ENCODE measurements at regions not wholly inside any gene's neighbourhood (a gene's known extent, or its start where the extent isn't known, plus 50 kb on each side); places are given as distances from the start of the nearest gene placed in this dataset.

- H3K79me2 ChIP-seq (ENCODE audit: insufficient read depth, low read length) = no peaks in the 10 kb centered on the region
- no peak overlapping the region for H3K4me2 ChIP-seq (ENCODE audit: insufficient read depth, low read length)
- DNase-seq (ENCODE audit: insufficient read length, low spot score, missing footprints) = no peak
- H3K36me3 ChIP-seq (ENCODE audit: insufficient read depth, low read length) = no peaks in the 10 kb centered on the region
- TF ChIP-seq CTCF (IDR thresholded peaks at IDR 0.05; ENCODE audit: extremely low read depth, low read depth, low read length) = no peak
- no peaks in the 10 kb centered on the region for H3K9me3 ChIP-seq (ENCODE audit: low read depth, low read length)
- no peak overlapping the region for H2AFZ ChIP-seq (ENCODE audit: low read length)
- no peak overlapping the region for H3K27ac ChIP-seq (ENCODE audit: low read depth, low read length)
- no peaks in the 10 kb centered on the region for H3K4me1 ChIP-seq (ENCODE audit: insufficient read depth, low read length)
- no peaks in the 10 kb centered on the region for H3K27me3 ChIP-seq (ENCODE audit: insufficient read depth, low read length)
- no peak overlapping the region for H3K4me3 ChIP-seq (ENCODE audit: insufficient read depth, low read length)
- no peaks in the 10 kb centered on the region for H4K20me1 ChIP-seq (ENCODE audit: insufficient read depth, low read length)
Observed at GRCh38 chr20:41978246-41978790, 360.1 kb upstream of the CHD6 start.

- Histone ChIP-seq H3K4me3 (ENCODE audit: insufficient read depth, low read length) (no peak overlapping the region), H3K9me3 (ENCODE audit: low read depth, low read length) (no peaks in the 10 kb centered on the region), H2AFZ (ENCODE audit: low read length) (no peak overlapping the region), H3K79me2 (ENCODE audit: insufficient read depth, low read length) (no peaks in the 10 kb centered on the region), H3K27ac (ENCODE audit: low read depth, low read length) (no peak overlapping the region), H3K4me1 (ENCODE audit: insufficient read depth, low read length) (no peaks in the 10 kb centered on the region), H3K36me3 (ENCODE audit: insufficient read depth, low read length) (no peaks in the 10 kb centered on the region), H3K27me3 (ENCODE audit: insufficient read depth, low read length) (no peaks in the 10 kb centered on the region), H4K20me1 (ENCODE audit: insufficient read depth, low read length) (no peaks in the 10 kb centered on the region), H3K4me2 (ENCODE audit: insufficient read depth, low read length) (no peak overlapping the region)
- TF ChIP-seq CTCF (IDR thresholded peaks at IDR 0.05; ENCODE audit: extremely low read depth, low read depth, low read length) = no peak
- peak; percentile 53 for DNase-seq (ENCODE audit: insufficient read length, low spot score, missing footprints)
Observed at GRCh38 chr20:41969656-41970055, 351.5 kb upstream of the CHD6 start.

- Histone ChIP-seq H3K4me2 (ENCODE audit: insufficient read depth, low read length) (no peak overlapping the region), H3K27ac (ENCODE audit: low read depth, low read length) (no peak overlapping the region), H3K79me2 (ENCODE audit: insufficient read depth, low read length) (no peaks in the 10 kb centered on the region), H3K27me3 (ENCODE audit: insufficient read depth, low read length) (no peaks in the 10 kb centered on the region), H4K20me1 (ENCODE audit: insufficient read depth, low read length) (no peaks in the 10 kb centered on the region), H2AFZ (ENCODE audit: low read length) (no peak overlapping the region), H3K9me3 (ENCODE audit: low read depth, low read length) (no peaks in the 10 kb centered on the region), H3K4me1 (ENCODE audit: insufficient read depth, low read length) (no peaks in the 10 kb centered on the region), H3K4me3 (ENCODE audit: insufficient read depth, low read length) (no peak overlapping the region), H3K36me3 (ENCODE audit: insufficient read depth, low read length) (no peaks in the 10 kb centered on the region)
- no peak for TF ChIP-seq CTCF (IDR thresholded peaks at IDR 0.05; ENCODE audit: extremely low read depth, low read depth, low read length)
- DNase-seq (ENCODE audit: insufficient read length, low spot score, missing footprints) = no peak
Observed at GRCh38 chr20:41960166-41960565, 342.0 kb upstream of the CHD6 start.

GRCh38 chr20:41958391-41958790, 340.2 kb upstream of the CHD6 start:
- Histone ChIP-seq H3K79me2 (ENCODE audit: insufficient read depth, low read length) (no peaks in the 10 kb centered on the region), H4K20me1 (ENCODE audit: insufficient read depth, low read length) (no peaks in the 10 kb centered on the region), H3K4me2 (ENCODE audit: insufficient read depth, low read length) (no peak overlapping the region), H3K9me3 (ENCODE audit: low read depth, low read length) (no peaks in the 10 kb centered on the region), H3K27ac (ENCODE audit: low read depth, low read length) (no peak overlapping the region), H3K4me3 (ENCODE audit: insufficient read depth, low read length) (no peak overlapping the region), H3K27me3 (ENCODE audit: insufficient read depth, low read length) (no peaks in the 10 kb centered on the region), H3K4me1 (ENCODE audit: insufficient read depth, low read length) (no peaks in the 10 kb centered on the region), H2AFZ (ENCODE audit: low read length) (no peak overlapping the region), H3K36me3 (ENCODE audit: insufficient read depth, low read length) (no peaks in the 10 kb centered on the region)
- no peak for TF ChIP-seq CTCF (IDR thresholded peaks at IDR 0.05; ENCODE audit: extremely low read depth, low read depth, low read length)
- DNase-seq (ENCODE audit: insufficient read length, low spot score, missing footprints) = no peak
